ENCODE measurements at regions not wholly inside any gene's neighbourhood (a gene's known extent, or its start where the extent isn't known, plus 50 kb on each side); places are given as distances from the start of the nearest gene placed in this dataset.

DNA sequence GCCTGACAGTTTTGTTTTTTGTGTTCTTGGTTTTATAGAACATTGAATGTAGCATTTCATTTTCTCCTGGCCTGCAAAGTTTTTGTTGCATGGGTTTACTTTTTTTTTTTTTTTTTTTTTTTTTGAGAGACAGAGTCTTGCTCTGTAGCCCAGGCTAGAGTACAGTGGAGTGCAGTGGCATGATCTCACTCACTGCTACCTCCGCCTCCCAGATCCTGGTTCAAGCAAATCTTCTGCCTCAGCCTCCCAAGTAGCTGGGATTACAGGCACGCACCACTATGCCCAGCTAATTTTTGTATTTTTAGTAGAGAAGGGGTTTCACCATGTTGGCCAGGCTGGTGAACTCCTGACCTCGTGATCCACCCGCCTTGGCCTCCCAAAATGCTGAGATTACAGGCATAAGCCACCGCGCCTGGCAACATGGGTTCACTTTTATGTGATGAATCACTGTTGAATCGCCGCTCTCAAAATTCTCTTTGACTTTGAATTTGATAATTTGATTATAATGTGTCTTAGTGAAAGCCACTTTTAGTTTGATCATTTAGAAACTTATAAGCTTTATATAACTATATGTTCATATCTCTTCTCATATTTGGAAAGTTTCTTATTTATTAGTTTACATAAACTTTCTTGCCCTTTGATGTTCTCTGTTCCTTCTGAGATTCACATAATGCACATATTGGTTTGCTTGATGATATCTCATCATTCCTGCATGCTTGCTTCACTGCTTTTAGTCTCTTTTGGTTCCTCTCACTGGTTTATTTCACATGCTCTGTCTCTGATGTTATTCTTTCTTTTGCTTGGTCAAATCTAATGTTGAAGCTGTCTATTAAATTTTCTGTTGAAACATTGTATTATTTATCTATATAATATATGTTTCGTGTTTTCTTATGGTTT lies 589.0 kb upstream of the CNTN5 start:
- no peak for DNase-seq
- H3K9ac ChIP-seq (ENCODE audit: insufficient read depth, low read length, poor library complexity, severe bottlenecking), result no peak overlapping the region
- H3K4me2 ChIP-seq (replicated peaks; ENCODE audit: extremely low read depth, low read length, poor library complexity, severe bottlenecking), result no peak overlapping the region
- H3K9me3 ChIP-seq (replicated peaks in 1 of 2; ENCODE audit: control insufficient read depth in 1 of 2, insufficient read depth in 1 of 2, low read length in 2 of 2), result peaks cover 4 to 7% of the 10 kb centered on the region in 2 donors
- WGBS (ENCODE audit: insufficient coverage), result 73% methylated on average over 3 of the region's 9 CpGs
- no peak overlapping the region for H2AFZ ChIP-seq (ENCODE audit: insufficient read depth, low read depth, low read length, poor library complexity, severe bottlenecking)
- no peaks in the 10 kb centered on the region for H3K79me2 ChIP-seq (ENCODE audit: insufficient read depth, low read length)
- Mint-ChIP-seq H3K9me3 (peaks cover 0 to 14% (median 6%) of the 10 kb centered on the region in 7 donors), H3K36me3 (no peaks in the 10 kb centered on the region), H3K27ac (no peak overlapping the region), H3K27me3 (ENCODE audit: low read depth in 3 of 3) (no peaks in the 10 kb centered on the region), H3K4me1 (no peaks in the 10 kb centered on the region), H3K4me3 (no peak overlapping the region)
- no peaks in the 10 kb centered on the region for H3K4me1 ChIP-seq (ENCODE audit: control insufficient read depth in 1 of 2, insufficient read depth in 2 of 2, low read length in 2 of 2)
- no peaks in the 10 kb centered on the region for H4K20me1 ChIP-seq (ENCODE audit: insufficient read depth, low read length)
- H3K27me3 ChIP-seq (ENCODE audit: control insufficient read depth in 2 of 2, insufficient read depth in 2 of 2, low read length in 2 of 2), result no peaks in the 10 kb centered on the region
- intact Hi-C loops (cut with micrococcal nuclease), result no loop called here
- no peaks in the 10 kb centered on the region for H3K36me3 ChIP-seq (replicated peaks in 1 of 2; ENCODE audit: control insufficient read depth in 1 of 2, insufficient read depth in 2 of 2, low read length in 2 of 2)
- H3K4me3 ChIP-seq (replicated peaks in 1 of 3; ENCODE audit: low read depth in 2 of 3, low read length in 3 of 3), result no peak overlapping the region
- no peak overlapping the region for H3K27ac ChIP-seq (ENCODE audit: low read depth in 1 of 2, low read length in 2 of 2)
- TF ChIP-seq CTCF (IDR thresholded peaks at IDR 0.05), result no peak

DNA sequence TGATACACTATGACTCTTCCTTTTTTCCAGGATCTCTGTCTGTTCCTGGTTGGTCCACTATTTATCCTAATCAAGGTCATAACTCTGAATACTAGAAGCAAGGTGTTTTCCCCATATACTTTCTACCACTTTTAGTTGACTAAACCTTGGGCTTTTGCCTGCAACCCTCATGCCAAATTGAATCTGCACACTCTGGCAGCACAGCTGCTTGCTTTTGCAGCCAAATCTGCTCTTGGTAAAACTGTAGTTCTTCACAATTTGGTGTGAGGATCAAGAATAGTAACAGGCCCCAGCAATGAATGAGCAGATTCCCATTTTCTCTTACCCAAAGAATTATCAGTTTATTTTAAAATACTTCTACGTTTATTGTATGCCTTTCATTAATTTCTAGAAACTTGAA lies 586.5 kb upstream of the CNTN5 start:
- no peaks in the 10 kb centered on the region for H3K4me1 ChIP-seq (ENCODE audit: control insufficient read depth in 1 of 2, insufficient read depth in 2 of 2, low read length in 2 of 2)
- Mint-ChIP-seq H3K27ac (no peak overlapping the region), H3K4me1 (no peaks in the 10 kb centered on the region), H3K4me3 (no peak overlapping the region), H3K9me3 (peaks cover 0 to 14% (median 6%) of the 10 kb centered on the region in 7 donors), H3K27me3 (ENCODE audit: low read depth in 3 of 3) (no peaks in the 10 kb centered on the region), H3K36me3 (no peaks in the 10 kb centered on the region)
- no peak overlapping the region for H3K4me2 ChIP-seq (replicated peaks; ENCODE audit: extremely low read depth, low read length, poor library complexity, severe bottlenecking)
- DNase-seq, result no peak
- H3K9ac ChIP-seq (ENCODE audit: insufficient read depth, low read length, poor library complexity, severe bottlenecking), result no peak overlapping the region
- no CpG with 5 or more reads among the region's 1 CpG for WGBS (ENCODE audit: insufficient coverage)
- no peak overlapping the region for H3K4me3 ChIP-seq (replicated peaks in 1 of 3; ENCODE audit: low read depth in 2 of 3, low read length in 3 of 3)
- no peak overlapping the region for H3K27ac ChIP-seq (ENCODE audit: low read depth in 1 of 2, low read length in 2 of 2)
- H3K27me3 ChIP-seq (ENCODE audit: control insufficient read depth in 2 of 2, insufficient read depth in 2 of 2, low read length in 2 of 2), result no peaks in the 10 kb centered on the region
- TF ChIP-seq CTCF (IDR thresholded peaks at IDR 0.05), result no peak
- intact Hi-C loops (cut with micrococcal nuclease), result no loop called here
- no peaks in the 10 kb centered on the region for H3K36me3 ChIP-seq (replicated peaks in 1 of 2; ENCODE audit: control insufficient read depth in 1 of 2, insufficient read depth in 2 of 2, low read length in 2 of 2)
- H3K79me2 ChIP-seq (ENCODE audit: insufficient read depth, low read length), result no peaks in the 10 kb centered on the region
- peaks cover 4 to 7% of the 10 kb centered on the region in 2 donors for H3K9me3 ChIP-seq (replicated peaks in 1 of 2; ENCODE audit: control insufficient read depth in 1 of 2, insufficient read depth in 1 of 2, low read length in 2 of 2)
- H2AFZ ChIP-seq (ENCODE audit: insufficient read depth, low read depth, low read length, poor library complexity, severe bottlenecking), result no peak overlapping the region
- no peaks in the 10 kb centered on the region for H4K20me1 ChIP-seq (ENCODE audit: insufficient read depth, low read length)

All from CD14-positive monocyte (primary cell).